OCI-LY3 (cell line): ENCODE measurements at regions not wholly inside any gene's neighbourhood (a gene's known extent, or its start where the extent isn't known, plus 50 kb on each side); places are given as distances from the start of the nearest gene placed in this dataset.
"Not testable (repeated sequence)": the region's sequence is repeated elsewhere in the genome, so short reads cannot be mapped to it uniquely, and the experiment has no call there.

ENCODE experiments used
- EZH2phosphoT487 ChIP-seq: fragments of 200-600 bp; shearing (Covaris generic); IDR thresholded peaks from 2 replicates; pipeline ENCODE4 v1.6.1; 2018; ENCODE audit warnings: antibody characterized with exemption, mixed run types, low read depth
- TF ChIP-seq, protein P1 (sequence below): fragments of 200-600, 300-600 bp; sonication (generic); IDR thresholded peaks from 2 replicates; pipeline ENCODE4 v1.5.1; 2014; ENCODE audit warnings: antibody characterized with exemption, low read length, low read depth

DNA sequence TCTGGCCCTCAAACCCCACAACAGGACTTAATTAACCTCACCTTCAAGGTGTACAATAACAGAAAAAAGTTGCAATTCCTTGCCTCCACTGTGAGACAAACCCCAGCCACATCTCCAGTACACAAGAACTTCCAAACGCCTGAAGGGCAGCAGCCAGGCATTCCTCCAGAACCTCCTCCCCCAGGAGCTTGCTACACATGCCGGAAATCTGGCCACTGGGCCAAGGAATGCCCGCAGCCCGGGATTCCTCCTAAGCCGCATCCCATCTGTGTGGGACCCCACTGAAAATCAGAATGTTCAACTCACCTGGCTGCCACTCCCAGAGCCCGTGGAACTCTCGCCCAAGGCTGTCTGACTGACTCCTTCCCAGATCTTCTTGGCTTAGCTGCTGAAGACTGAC lies 901.5 kb downstream of the TAF11L14 start:
- TF ChIP-seq, protein P1, sequence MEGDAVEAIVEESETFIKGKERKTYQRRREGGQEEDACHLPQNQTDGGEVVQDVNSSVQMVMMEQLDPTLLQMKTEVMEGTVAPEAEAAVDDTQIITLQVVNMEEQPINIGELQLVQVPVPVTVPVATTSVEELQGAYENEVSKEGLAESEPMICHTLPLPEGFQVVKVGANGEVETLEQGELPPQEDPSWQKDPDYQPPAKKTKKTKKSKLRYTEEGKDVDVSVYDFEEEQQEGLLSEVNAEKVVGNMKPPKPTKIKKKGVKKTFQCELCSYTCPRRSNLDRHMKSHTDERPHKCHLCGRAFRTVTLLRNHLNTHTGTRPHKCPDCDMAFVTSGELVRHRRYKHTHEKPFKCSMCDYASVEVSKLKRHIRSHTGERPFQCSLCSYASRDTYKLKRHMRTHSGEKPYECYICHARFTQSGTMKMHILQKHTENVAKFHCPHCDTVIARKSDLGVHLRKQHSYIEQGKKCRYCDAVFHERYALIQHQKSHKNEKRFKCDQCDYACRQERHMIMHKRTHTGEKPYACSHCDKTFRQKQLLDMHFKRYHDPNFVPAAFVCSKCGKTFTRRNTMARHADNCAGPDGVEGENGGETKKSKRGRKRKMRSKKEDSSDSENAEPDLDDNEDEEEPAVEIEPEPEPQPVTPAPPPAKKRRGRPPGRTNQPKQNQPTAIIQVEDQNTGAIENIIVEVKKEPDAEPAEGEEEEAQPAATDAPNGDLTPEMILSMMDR: not testable (repeated sequence)
- not testable (repeated sequence) for TF ChIP-seq EZH2phosphoT487
